ENCODE measurements at regions not wholly inside any gene's neighbourhood (a gene's known extent, or its start where the extent isn't known, plus 50 kb on each side); places are given as distances from the start of the nearest gene placed in this dataset.

DNA sequence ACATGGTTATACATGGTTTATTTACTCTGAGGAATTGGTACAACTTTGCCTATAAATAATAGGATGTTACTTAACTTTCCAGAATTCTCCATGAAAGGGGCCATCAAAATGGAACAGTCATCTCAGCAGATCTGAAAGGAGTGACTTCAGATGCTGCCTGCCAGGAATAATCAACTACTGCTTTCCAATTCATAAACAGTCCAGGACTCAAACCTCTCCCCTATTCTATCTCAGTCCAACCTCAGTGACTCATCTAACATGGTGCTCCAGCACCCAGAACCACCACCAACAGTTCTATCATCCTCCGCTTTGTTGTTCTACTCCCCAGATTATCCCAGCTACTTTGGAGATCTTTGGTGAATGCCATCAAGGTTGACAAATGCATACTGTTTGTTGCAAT, 221.5 kb upstream of the MPDZ start:
- dilution Hi-C loops (cut with MboI; ENCODE audit: extremely low pct_ligation_motif_present, low sequenced_read_pairs) = no loop called here
- POLR2A ChIA-PET = no interaction called here

More for the DNA sequence above, 221.5 kb upstream of the MPDZ start:
- FAIRE-seq (no peak), DNase-seq (ENCODE audit: low read depth, low spot score) (no peak)
- H4K20me1 ChIP-seq (replicated peaks; ENCODE audit: control insufficient read depth, extremely low read depth, insufficient read depth, low read length) = no peaks in the 10 kb centered on the region
- no peaks in the 10 kb centered on the region for H3K9me3 ChIP-seq (replicated peaks; ENCODE audit: control insufficient read depth, insufficient read depth, low read length)
- no peak overlapping the region for H3K4me3 ChIP-seq (replicated peaks in 1 of 3; ENCODE audit: insufficient read depth in 1 of 3, low read depth in 1 of 3, low read length in 3 of 3)
- H3K4me1 ChIP-seq (ENCODE audit: control insufficient read depth, extremely low read depth, insufficient read depth, low read length) = no peaks in the 10 kb centered on the region
- no TSS peak for BruUV-seq (replicated peaks)
- intact Hi-C loops (cut with micrococcal nuclease) = no loop called here
- no peaks in the 10 kb centered on the region for H3K79me2 ChIP-seq (ENCODE audit: control insufficient read depth, insufficient read depth, low read length)
- TF ChIP-seq POLR2AphosphoS5 (IDR thresholded peaks at IDR 0.05; ENCODE audit: insufficient read depth, low read depth, low read length) = no peak
- TF ChIP-seq, protein P1, sequence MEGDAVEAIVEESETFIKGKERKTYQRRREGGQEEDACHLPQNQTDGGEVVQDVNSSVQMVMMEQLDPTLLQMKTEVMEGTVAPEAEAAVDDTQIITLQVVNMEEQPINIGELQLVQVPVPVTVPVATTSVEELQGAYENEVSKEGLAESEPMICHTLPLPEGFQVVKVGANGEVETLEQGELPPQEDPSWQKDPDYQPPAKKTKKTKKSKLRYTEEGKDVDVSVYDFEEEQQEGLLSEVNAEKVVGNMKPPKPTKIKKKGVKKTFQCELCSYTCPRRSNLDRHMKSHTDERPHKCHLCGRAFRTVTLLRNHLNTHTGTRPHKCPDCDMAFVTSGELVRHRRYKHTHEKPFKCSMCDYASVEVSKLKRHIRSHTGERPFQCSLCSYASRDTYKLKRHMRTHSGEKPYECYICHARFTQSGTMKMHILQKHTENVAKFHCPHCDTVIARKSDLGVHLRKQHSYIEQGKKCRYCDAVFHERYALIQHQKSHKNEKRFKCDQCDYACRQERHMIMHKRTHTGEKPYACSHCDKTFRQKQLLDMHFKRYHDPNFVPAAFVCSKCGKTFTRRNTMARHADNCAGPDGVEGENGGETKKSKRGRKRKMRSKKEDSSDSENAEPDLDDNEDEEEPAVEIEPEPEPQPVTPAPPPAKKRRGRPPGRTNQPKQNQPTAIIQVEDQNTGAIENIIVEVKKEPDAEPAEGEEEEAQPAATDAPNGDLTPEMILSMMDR (IDR thresholded peaks at IDR 0.05; ENCODE audit: extremely low read depth in 1 of 2, insufficient read depth in 1 of 2, low read depth in 1 of 2, low read length in 2 of 2) = no peak
- TF ChIP-seq GATA2 (IDR thresholded peaks at IDR 0.05; ENCODE audit: insufficient read depth, insufficient read length, low read depth, low read length) = no peak
- TF ChIP-seq, protein P2, sequence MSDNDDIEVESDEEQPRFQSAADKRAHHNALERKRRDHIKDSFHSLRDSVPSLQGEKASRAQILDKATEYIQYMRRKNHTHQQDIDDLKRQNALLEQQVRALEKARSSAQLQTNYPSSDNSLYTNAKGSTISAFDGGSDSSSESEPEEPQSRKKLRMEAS (IDR thresholded peaks at IDR 0.05; ENCODE audit: insufficient read depth, insufficient read length) = no peak
- TF ChIP-seq POLR2A (IDR thresholded peaks at IDR 0.05; ENCODE audit: low read depth, low read length) = no peak
- no peak for TF ChIP-seq EZH2 (IDR thresholded peaks at IDR 0.05; ENCODE audit: borderline replicate concordance, low read depth, low read length, severe bottlenecking)
- TF ChIP-seq JUN (IDR thresholded peaks at IDR 0.05; ENCODE audit: borderline replicate concordance, insufficient read depth, insufficient read length, low read depth) = no peak
- TF ChIP-seq MYC (IDR thresholded peaks at IDR 0.05; ENCODE audit: low read depth, low read length) = no peak
- no peak for TF ChIP-seq FOS (IDR thresholded peaks at IDR 0.05; ENCODE audit: borderline replicate concordance, insufficient read depth, low read length)
- H3K9ac ChIP-seq (replicated peaks; ENCODE audit: extremely low read depth, insufficient read depth, low read length) = no peak overlapping the region
- no peak overlapping the region for H3K27ac ChIP-seq (ENCODE audit: insufficient read depth, low read depth, low read length)
- H3K9me1 ChIP-seq (replicated peaks; ENCODE audit: control insufficient read depth, extremely low read depth, insufficient read depth, low read length) = no peaks in the 10 kb centered on the region
- H2AFZ ChIP-seq (ENCODE audit: low read depth, low read length) = no peak overlapping the region
- H3K4me2 ChIP-seq (ENCODE audit: insufficient read depth, low read length) = no peak overlapping the region
- H3K27me3 ChIP-seq (ENCODE audit: control insufficient read depth in 2 of 2, insufficient read depth in 2 of 2, low read length in 2 of 2) = no peaks in the 10 kb centered on the region
- no peaks in the 10 kb centered on the region for H3K36me3 ChIP-seq (ENCODE audit: control insufficient read depth in 2 of 2, extremely low read depth in 1 of 2, insufficient read depth in 2 of 2, low read length in 2 of 2)
- CTCF ChIA-PET = no interaction called here

All from endothelial cell of umbilical vein (primary cell).